Gastrocnemius medialis (tissue), 4 donors: ENCODE measurements at regions not wholly inside any gene's neighbourhood (a gene's known extent, or its start where the extent isn't known, plus 50 kb on each side); places are given as distances from the start of the nearest gene placed in this dataset.

ENCODE experiments used
- ATAC-seq, 2 donors: fragments of 150-250 bp; one replicate each; pipeline ENCODE4 v1.9.1; 2016
- DNase-seq, 2 donors: peaks; one replicate each; pipeline ENCODE4 v3.0.0-alpha.2; 2019
- H3K27ac ChIP-seq, 4 donors: fragments of 200-600 bp; sonication (generic); 1 replicate in 1 of 4; 2 replicates in 3 of 4; pipeline ENCODE4 v1.5.1; 2016 to 2018; ENCODE audit warnings: mild to moderate bottlenecking in 2 of 4, moderate library complexity in 1 of 4
- H3K27me3 ChIP-seq, 3 donors: fragments of 200-600 bp; sonication (generic) in 2 of 3; 1 replicate in 1 of 3; 2 replicates in 2 of 3; pipeline versions ENCODE4 v1.5.1 to v1.6.0; 2016 to 2019; ENCODE audit warnings: mild to moderate bottlenecking in 1 of 3, moderate library complexity in 1 of 3
- H3K36me3 ChIP-seq, 2 donors: fragments of 200-600 bp; sonication (generic) in 1 of 2; one replicate each; pipeline ENCODE4 v1.5.1; 2017 to 2018
- H3K4me1 ChIP-seq, 2 donors: fragments of 200-600 bp; sonication (generic) in 1 of 2; one replicate each; pipeline ENCODE4 v1.5.1; 2016 to 2017; ENCODE audit warnings: mild to moderate bottlenecking in 2 of 2
- H3K4me3 ChIP-seq, 4 donors: fragments of 200-600 bp; sonication (generic) in 3 of 4; 1 replicate in 1 of 4; 2 replicates in 3 of 4; pipeline ENCODE4 v1.5.1; 2016 to 2019; ENCODE audit warnings: mild to moderate bottlenecking in 2 of 4
- H3K9me3 ChIP-seq, 3 donors: fragments of 200-600 bp; sonication (generic) in 2 of 3; 1 replicate in 1 of 3; 2 replicates in 2 of 3; pipeline ENCODE4 v1.5.1; 2016 to 2019
- CTCF ChIP-seq, 5 experiments: fragments of 450-650 bp in 3 of 5; fragments of 200-600 bp in 2 of 5; sonication (generic) in 2 of 5; IDR thresholded peaks in 4 of 5; conservative IDR thresholded peaks in 1 of 5; 1 replicate in 4 of 5; 2 replicates in 1 of 5; pipeline ENCODE4 v1.5.1; 2016 to 2019; ENCODE audit warnings: antibody characterized with exemption in 5 of 5, mild to moderate bottlenecking in 3 of 5, moderate library complexity in 3 of 5
- POLR2A ChIP-seq, 2 donors: fragments of 450-650 bp; IDR thresholded peaks; one replicate each; pipeline ENCODE4 v1.6.1; 2017; ENCODE audit warnings: antibody characterized with exemption in 2 of 2, mild to moderate bottlenecking in 2 of 2, moderate library complexity in 2 of 2
- in situ Hi-C, 4 donors: fragments of 200-750 bp; cut with MboI; loops; one replicate each; pipeline versions ENCODE4 v1.15.0 to v1.8.0; 2017; ENCODE audit warnings: low sequenced_read_pairs in 4 of 4
- intact Hi-C: fragments of 100-400 bp; cut with DNase I; formaldehyde crosslinking; loops from one replicate; pipeline ENCODE4 v1.15.1; 2023; ENCODE audit warnings: low total_unique reads

DNA sequence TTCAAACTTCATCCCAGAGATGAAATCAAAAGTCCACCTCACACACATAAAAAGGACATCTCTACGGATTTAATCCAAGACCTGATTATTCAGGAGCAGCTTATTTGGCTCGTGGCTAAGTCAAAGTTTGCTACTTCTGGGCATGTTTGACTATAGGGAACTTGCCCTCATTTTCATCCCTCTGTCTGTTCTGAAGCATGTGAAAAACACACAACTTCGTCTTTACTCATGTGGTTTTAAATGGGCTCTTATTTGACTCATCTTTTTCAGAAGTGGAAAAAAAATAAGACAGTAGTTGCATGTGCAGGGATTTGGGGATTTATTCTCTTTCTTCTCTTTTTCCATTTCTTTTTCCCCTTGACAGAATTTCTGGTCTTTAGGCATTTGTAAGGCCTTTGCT lies 295.9 kb downstream of the TFEC start:
- in situ Hi-C loops: no loop called here
- Histone ChIP-seq H3K27me3 (no peaks in the 10 kb centered on the region), H3K9me3 (no peaks in the 10 kb centered on the region), H3K27ac (no peak overlapping the region), H3K4me1 (no peaks in the 10 kb centered on the region), H3K4me3 (no peak overlapping the region), H3K36me3 (no peaks in the 10 kb centered on the region)
- no peak for TF ChIP-seq POLR2A (IDR thresholded peaks at IDR 0.05)
- TF ChIP-seq CTCF (IDR thresholded peaks at IDR 0.05 in 4 of 5, conservative IDR thresholded peaks at IDR 0.05 in 1 of 5): no peak
- no peak for ATAC-seq
- intact Hi-C loops: no loop called here
- DNase-seq: no peak

- in situ Hi-C loops: no loop called here
- no peak for DNase-seq
Observed at GRCh38 chr7:115731796-115732471, 298.6 kb downstream of the TFEC start.

DNA sequence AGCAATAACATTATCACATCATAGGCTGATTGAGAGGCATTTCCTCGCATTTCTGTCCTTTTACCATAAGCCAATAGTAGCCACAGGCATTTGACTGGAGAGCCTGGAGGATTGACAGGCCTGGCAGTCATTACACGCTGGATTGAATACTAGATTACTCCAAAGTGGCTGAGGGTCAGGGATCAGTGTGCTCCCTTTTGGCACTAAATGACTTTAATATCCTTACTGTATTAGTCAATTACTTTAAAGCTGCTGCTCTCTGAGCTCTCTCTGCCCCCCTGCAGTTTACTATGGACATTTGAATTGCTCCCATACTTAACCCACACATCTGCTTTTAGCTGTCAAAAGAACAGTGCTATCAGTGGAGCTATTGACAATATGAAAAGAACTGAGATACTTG lies 302.0 kb downstream of the TFEC start:
- Histone ChIP-seq H3K9me3 (no peaks in the 10 kb centered on the region), H3K4me3 (no peak overlapping the region), H3K27ac (no peak overlapping the region), H3K36me3 (no peaks in the 10 kb centered on the region), H3K27me3 (no peaks in the 10 kb centered on the region), H3K4me1 (no peaks in the 10 kb centered on the region)
- in situ Hi-C loops: no loop called here
- intact Hi-C loops: no loop called here
- no peak for ATAC-seq
- no peak for DNase-seq
- no peak for TF ChIP-seq CTCF (IDR thresholded peaks at IDR 0.05 in 4 of 5, conservative IDR thresholded peaks at IDR 0.05 in 1 of 5)
- TF ChIP-seq POLR2A (IDR thresholded peaks at IDR 0.05): no peak

More at GRCh38 chr7:115731796-115732471, 298.6 kb downstream of the TFEC start:
- TF ChIP-seq POLR2A (IDR thresholded peaks at IDR 0.05) (no peak), CTCF (IDR thresholded peaks at IDR 0.05 in 4 of 5, conservative IDR thresholded peaks at IDR 0.05 in 1 of 5) (no peak)
- Histone ChIP-seq H3K4me3 (no peak overlapping the region), H3K4me1 (no peaks in the 10 kb centered on the region), H3K27me3 (no peaks in the 10 kb centered on the region), H3K36me3 (no peaks in the 10 kb centered on the region), H3K9me3 (no peaks in the 10 kb centered on the region), H3K27ac (no peak overlapping the region)
- ATAC-seq: no peak
- intact Hi-C loops: no loop called here

DNA sequence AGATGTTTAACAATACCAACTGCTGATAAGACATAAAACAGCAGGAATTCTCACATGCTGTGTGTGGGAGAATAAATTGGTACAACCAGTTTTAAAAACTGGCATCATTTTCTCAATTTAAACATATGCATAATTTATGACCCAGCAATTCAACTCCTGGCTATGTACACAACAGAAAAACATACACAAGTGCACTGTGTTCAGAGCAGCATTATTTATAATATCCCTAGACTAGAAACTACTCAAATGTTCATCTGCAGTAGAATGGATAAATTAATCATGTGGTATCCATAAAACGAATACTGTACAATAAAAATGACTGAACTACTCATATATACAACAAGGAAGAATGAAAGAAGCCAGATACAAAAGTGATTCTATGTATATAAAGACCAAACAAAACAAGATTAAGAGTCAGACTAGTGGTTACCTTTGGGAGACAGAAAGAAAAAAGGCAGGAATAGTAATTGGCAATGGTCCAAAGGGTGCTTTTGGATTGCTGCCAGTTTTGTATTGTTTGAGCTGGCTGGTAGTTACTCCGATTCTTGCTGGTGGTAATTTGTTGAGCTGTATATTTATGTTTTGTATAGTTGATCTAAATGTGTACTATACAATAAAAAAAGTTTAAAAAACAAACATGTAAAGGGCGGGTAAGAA lies 306.0 kb downstream of the TFEC start:
- Histone ChIP-seq H3K9me3 (no peaks in the 10 kb centered on the region), H3K27ac (no peak overlapping the region), H3K27me3 (no peaks in the 10 kb centered on the region), H3K36me3 (no peaks in the 10 kb centered on the region), H3K4me3 (no peak overlapping the region), H3K4me1 (no peaks in the 10 kb centered on the region)
- intact Hi-C loops: no loop called here
- in situ Hi-C loops: no loop called here
- ATAC-seq (no peak), DNase-seq (no peak)
- TF ChIP-seq CTCF (IDR thresholded peaks at IDR 0.05 in 4 of 5, conservative IDR thresholded peaks at IDR 0.05 in 1 of 5): no peak
- TF ChIP-seq POLR2A (IDR thresholded peaks at IDR 0.05): no peak
